ENCODE measurements at regions not wholly inside any gene's neighbourhood (a gene's known extent, or its start where the extent isn't known, plus 50 kb on each side); places are given as distances from the start of the nearest gene placed in this dataset.
"Not testable (repeated sequence)": the region's sequence is repeated elsewhere in the genome, so short reads cannot be mapped to it uniquely, and the experiment has no call there.

DNA sequence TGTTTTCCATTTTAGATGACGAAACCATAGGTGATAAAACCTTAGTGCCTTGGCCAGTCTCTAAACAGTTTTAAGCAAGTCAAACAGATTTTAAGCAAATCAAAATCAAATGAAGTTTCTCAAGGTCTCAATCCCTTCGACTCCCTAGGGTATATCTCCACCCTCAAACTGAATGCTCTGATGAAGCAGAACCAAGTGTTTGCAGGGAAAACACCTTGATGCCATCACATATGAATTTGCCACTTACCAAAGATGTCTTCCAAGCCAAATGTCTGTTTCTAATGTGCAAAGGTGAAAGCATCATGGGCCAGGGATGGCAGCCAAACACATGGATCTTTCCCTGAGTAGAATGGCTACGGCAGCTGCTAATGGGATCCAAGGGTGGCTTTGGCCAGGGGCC lies 116.4 kb upstream of the COP1 start:
- TF ChIP-seq, protein P1, sequence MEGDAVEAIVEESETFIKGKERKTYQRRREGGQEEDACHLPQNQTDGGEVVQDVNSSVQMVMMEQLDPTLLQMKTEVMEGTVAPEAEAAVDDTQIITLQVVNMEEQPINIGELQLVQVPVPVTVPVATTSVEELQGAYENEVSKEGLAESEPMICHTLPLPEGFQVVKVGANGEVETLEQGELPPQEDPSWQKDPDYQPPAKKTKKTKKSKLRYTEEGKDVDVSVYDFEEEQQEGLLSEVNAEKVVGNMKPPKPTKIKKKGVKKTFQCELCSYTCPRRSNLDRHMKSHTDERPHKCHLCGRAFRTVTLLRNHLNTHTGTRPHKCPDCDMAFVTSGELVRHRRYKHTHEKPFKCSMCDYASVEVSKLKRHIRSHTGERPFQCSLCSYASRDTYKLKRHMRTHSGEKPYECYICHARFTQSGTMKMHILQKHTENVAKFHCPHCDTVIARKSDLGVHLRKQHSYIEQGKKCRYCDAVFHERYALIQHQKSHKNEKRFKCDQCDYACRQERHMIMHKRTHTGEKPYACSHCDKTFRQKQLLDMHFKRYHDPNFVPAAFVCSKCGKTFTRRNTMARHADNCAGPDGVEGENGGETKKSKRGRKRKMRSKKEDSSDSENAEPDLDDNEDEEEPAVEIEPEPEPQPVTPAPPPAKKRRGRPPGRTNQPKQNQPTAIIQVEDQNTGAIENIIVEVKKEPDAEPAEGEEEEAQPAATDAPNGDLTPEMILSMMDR (IDR thresholded peaks at IDR 0.05; ENCODE audit: insufficient read depth, low read length, severe bottlenecking): no peak
- no peaks in the 10 kb centered on the region for H3K27me3 ChIP-seq (ENCODE audit: control insufficient read depth, insufficient read depth, low read length)
- no peaks in the 10 kb centered on the region for H3K36me3 ChIP-seq (ENCODE audit: control insufficient read depth, insufficient read depth, low read length)
- H3K4me3 ChIP-seq (ENCODE audit: low read depth, low read length): no peak overlapping the region
- DNase-seq (ENCODE audit: low read depth): no peak
- FAIRE-seq: no peak

DNA sequence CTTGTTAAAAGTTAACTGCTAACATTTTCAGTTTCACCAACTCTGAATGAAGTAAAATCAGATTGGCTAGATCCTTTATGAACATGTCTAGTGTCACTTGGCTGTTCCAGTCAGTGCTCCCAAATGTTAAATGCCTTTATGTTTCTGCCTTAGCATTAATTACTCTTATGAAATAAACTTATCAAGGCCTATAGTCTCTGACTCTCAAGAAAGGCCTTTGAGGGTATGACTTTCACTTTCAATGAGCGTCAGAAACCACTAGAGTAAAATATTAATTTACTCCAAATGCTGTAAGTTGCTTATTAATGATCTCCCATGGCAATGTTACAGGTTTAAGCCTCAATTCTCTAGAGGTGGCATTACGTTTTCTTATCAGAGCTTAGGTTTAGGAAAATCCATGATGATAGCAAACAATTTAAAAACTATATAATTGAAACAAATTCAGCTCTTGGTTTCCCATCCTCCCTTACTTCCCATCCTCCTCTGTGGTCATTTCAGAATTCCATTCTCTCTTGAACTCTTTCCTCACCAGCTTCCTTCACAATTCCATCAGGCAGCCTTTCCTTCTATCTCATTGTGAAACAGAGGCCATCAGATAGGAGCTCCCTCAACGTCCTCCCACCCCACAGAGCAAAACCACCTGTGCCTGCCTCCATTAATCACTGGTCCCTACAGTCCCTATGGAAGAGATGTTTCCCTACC lies 108.6 kb upstream of the COP1 start:
- FAIRE-seq (no peak), DNase-seq (ENCODE audit: low read depth) (no peak)
- no peaks in the 10 kb centered on the region for H3K36me3 ChIP-seq (ENCODE audit: control insufficient read depth, insufficient read depth, low read length)
- no peaks in the 10 kb centered on the region for H3K27me3 ChIP-seq (ENCODE audit: control insufficient read depth, insufficient read depth, low read length)
- no peak overlapping the region for H3K4me3 ChIP-seq (ENCODE audit: low read depth, low read length)
- TF ChIP-seq, protein P1 (IDR thresholded peaks at IDR 0.05; ENCODE audit: insufficient read depth, low read length, severe bottlenecking): no peak

DNA sequence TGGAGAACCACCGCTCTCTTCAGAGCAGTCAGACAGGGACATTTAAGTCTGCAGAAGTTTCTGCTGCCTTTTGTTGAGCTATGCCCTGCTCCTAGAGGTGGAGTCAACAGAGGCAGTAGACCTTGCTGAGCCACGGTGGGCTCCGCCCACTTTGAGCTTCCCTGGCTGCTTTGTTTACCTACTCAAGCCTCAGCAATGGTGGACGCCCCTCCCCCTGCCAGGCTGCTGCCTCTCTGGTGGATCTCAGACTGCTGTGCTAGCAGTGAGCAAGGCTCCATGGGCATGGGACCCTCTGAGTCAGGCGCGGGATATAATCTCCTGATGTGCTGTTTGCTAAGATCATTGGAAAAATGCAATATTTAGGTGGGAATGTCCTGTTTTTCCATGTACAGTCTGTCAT lies 89.5 kb upstream of the COP1 start:
- not testable (repeated sequence) for FAIRE-seq; DNase-seq (ENCODE audit: low read depth); H3K27me3 ChIP-seq (ENCODE audit: control insufficient read depth, insufficient read depth, low read length); H3K36me3 ChIP-seq (ENCODE audit: control insufficient read depth, insufficient read depth, low read length); H3K4me3 ChIP-seq (ENCODE audit: low read depth, low read length)

DNA sequence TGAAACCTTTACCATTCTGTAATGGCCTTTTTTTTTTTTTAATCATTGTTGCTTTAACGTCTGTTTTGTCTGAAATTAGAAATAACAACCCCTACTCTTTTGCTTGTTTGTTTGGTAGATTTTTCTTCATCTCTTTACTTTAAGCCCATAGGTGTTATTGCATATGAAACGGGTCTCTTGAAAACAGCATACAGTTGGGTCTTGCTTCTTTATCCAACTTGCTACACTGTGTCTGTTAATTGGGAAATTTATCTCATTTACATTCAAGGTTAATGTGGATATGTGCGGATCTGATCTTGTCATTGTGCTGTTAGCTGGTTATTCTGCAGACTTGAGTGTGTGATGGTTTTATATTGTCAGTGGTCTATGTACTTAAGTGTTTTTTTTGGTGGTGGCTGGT lies 78.9 kb upstream of the COP1 start:
- DNase-seq (ENCODE audit: low read depth) (no peak), FAIRE-seq (no peak)
- TF ChIP-seq, protein P1 (IDR thresholded peaks at IDR 0.05; ENCODE audit: insufficient read depth, low read length, severe bottlenecking): no peak
- Histone ChIP-seq H3K27me3 (ENCODE audit: control insufficient read depth, insufficient read depth, low read length) (no peaks in the 10 kb centered on the region), H3K4me3 (ENCODE audit: low read depth, low read length) (no peak overlapping the region), H3K36me3 (ENCODE audit: control insufficient read depth, insufficient read depth, low read length) (no peaks in the 10 kb centered on the region)

DNA sequence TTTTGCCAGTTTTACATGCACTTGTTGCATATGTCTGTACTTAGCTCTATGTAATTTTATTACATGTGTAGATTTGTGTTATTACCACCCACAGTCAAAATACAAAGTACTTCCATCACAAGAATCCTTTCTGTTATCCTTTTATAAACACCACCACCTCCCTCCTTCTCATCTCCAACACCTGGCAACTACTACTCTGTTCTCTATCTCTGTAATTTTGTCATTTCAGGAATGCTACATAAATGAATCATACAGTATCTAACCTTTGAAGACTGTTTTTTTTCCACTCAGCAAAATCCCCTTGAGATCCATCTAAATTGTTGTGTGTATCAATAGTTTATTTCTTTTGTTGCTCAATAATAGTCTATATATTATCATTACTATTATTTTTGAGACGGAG lies 64.5 kb upstream of the COP1 start:
- no peaks in the 10 kb centered on the region for H3K36me3 ChIP-seq (ENCODE audit: control insufficient read depth, insufficient read depth, low read length)
- no peak overlapping the region for H3K4me3 ChIP-seq (ENCODE audit: low read depth, low read length)
- DNase-seq (ENCODE audit: low read depth): no peak
- no peaks in the 10 kb centered on the region for H3K27me3 ChIP-seq (ENCODE audit: control insufficient read depth, insufficient read depth, low read length)
- TF ChIP-seq, protein P1 (IDR thresholded peaks at IDR 0.05; ENCODE audit: insufficient read depth, low read length, severe bottlenecking): no peak
- FAIRE-seq: no peak

Measured in bronchial epithelial cell (primary cell).